HepG2 (cell line): ENCODE measurements at regions not wholly inside any gene's neighbourhood (a gene's known extent, or its start where the extent isn't known, plus 50 kb on each side); places are given as distances from the start of the nearest gene placed in this dataset.

ENCODE experiments used
- ATAC-seq: fragments of 200-7000 bp; cut with Tn5 transposase; 3 replicates; pipeline ENCODE4 v1.9.1; 2020; ENCODE audit warnings: mild to moderate bottlenecking, moderate library complexity
- BruUV-seq: library from RNA; stranded (reverse); fragments of 400-500 nt; replicated peaks from 2 replicates; lab custom pipeline; 2021; lab: Mats Ljungman, UMichigan
- CTCF ChIA-PET: fragments of 300-600 bp; formaldehyde crosslinking; extraction: SDS; loops from one replicate; lab custom pipeline; 2021; ENCODE audit warnings: low total read pairs, inconsistent platforms, low intra/inter-chr PET ratio; lab: Yijun Ruan, JAX
- POLR2A ChIA-PET: fragments of 350-600 bp; sonication (Branson Sonifier 250); formaldehyde crosslinking; loops from one replicate; lab custom pipeline; 2020; ENCODE audit warnings: antibody characterized with exemption, inconsistent platforms; lab: Yijun Ruan, JAX
- DNase-seq: peaks from one replicate; pipeline ENCODE4 v3.0.0-alpha.2; 2015; ENCODE audit warnings: low spot score
- FAIRE-seq: peaks from 3 replicates; lab custom pipeline; 2011; peaks lifted over from hg19 to GRCh38; lab: Jason Lieb, UNC
- H2AFZ ChIP-seq: one replicate; pipeline ENCODE4 v1.6.1; 2011; ENCODE audit warnings: low read length, inconsistent platforms
- H3K27ac ChIP-seq: fragments of 300-600 bp; 3 replicates; pipeline ENCODE4 v1.8.0; 2011; ENCODE audit warnings: mixed run types, mild to moderate bottlenecking, mixed read lengths, low read length, inconsistent platforms; ENCODE audit not compliant: insufficient read depth; ENCODE audit errors: extremely low read length
- H3K27me3 ChIP-seq, 2 experiments: fragments of 200-600 bp in 1 of 2; 2 replicates in 1 of 2; 3 replicates in 1 of 2; pipeline versions ENCODE4 v1.6.0 to v1.8.0; 2011; ENCODE audit warnings: low read length in 2 of 2, mild to moderate bottlenecking in 2 of 2, moderate library complexity in 2 of 2, inconsistent platforms in 1 of 2; ENCODE audit not compliant: insufficient read depth in 2 of 2, control insufficient read depth in 1 of 2
- H3K36me3 ChIP-seq, 2 experiments: fragments of 200-600 bp in 1 of 2; replicated peaks in 1 of 2; 2 replicates in 1 of 2; 3 replicates in 1 of 2; pipeline versions ENCODE4 v1.5.1 to v1.8.0; 2011; ENCODE audit warnings: low read length in 2 of 2, inconsistent platforms in 1 of 2; ENCODE audit not compliant: insufficient read depth in 2 of 2, control insufficient read depth in 1 of 2
- H3K4me1 ChIP-seq: 2 replicates; pipeline ENCODE4 v1.5.1; 2012; ENCODE audit warnings: low read length, inconsistent platforms; ENCODE audit not compliant: insufficient read depth
- H3K4me2 ChIP-seq: 2 replicates; pipeline ENCODE4 v1.6.0; 2011; ENCODE audit warnings: low read depth, low read length, inconsistent platforms
- H3K4me3 ChIP-seq, 3 experiments: fragments of 200-600 bp in 1 of 3; sonication (generic), shearing (Covaris generic) in 1 of 3; replicated peaks in 1 of 3; 2 replicates each; pipeline ENCODE4 v1.5.1; 2011 to 2016; ENCODE audit warnings: low read length in 3 of 3, inconsistent platforms in 2 of 3, low read depth in 2 of 3, mild to moderate bottlenecking in 2 of 3, control low read depth in 1 of 3, mixed read lengths in 1 of 3; ENCODE audit not compliant: insufficient read depth in 1 of 3
- H3K79me2 ChIP-seq: one replicate; pipeline ENCODE4 v1.6.1; 2011; ENCODE audit warnings: low read length, inconsistent platforms; ENCODE audit not compliant: insufficient read depth
- H3K9ac ChIP-seq: 2 replicates; pipeline ENCODE4 v1.6.0; 2011; ENCODE audit warnings: mild to moderate bottlenecking, low read depth, low read length, inconsistent platforms; ENCODE audit not compliant: insufficient read depth
- H3K9me3 ChIP-seq: 2 replicates; pipeline ENCODE4 v1.5.1; 2012; ENCODE audit warnings: mild to moderate bottlenecking, low read length
- H4K20me1 ChIP-seq: 2 replicates; pipeline ENCODE4 v1.6.0; 2011; ENCODE audit warnings: inconsistent platforms, mild to moderate bottlenecking, low read length, moderate library complexity; ENCODE audit not compliant: insufficient read depth
- FOXK2 ChIP-seq: fragments of 450-650 bp; IDR thresholded peaks from 2 replicates; pipeline ENCODE4 v1.6.1; 2016
- HNRNPLL ChIP-seq: fragments of 200-400 bp; formaldehyde crosslinking; IDR thresholded peaks from 2 replicates; pipeline ENCODE4 v1.6.1; 2017; ENCODE audit warnings: mild to moderate bottlenecking, low read depth, low read length; ENCODE audit not compliant: poor library complexity, severe bottlenecking
- IKZF5 ChIP-seq: IDR thresholded peaks from 2 replicates; pipeline ENCODE4 v1.6.1; 2018; ENCODE audit warnings: missing genetic modification reagents, mild to moderate bottlenecking, missing compliant biosample characterization
- KLF9 ChIP-seq: IDR thresholded peaks from 2 replicates; pipeline ENCODE4 v1.6.1; 2016; ENCODE audit warnings: low read depth
- NR2F6 ChIP-seq, 2 experiments: IDR thresholded peaks; 2 replicates each; pipeline ENCODE4 v1.6.1; 2016; ENCODE audit warnings: antibody characterized with exemption in 1 of 2, mild to moderate bottlenecking in 1 of 2
- PHF8 ChIP-seq: sonication (generic); formaldehyde crosslinking; IDR thresholded peaks from 2 replicates; pipeline ENCODE4 v1.5.0; 2020; ENCODE audit warnings: missing genetic modification reagents
- SIN3A ChIP-seq: IDR thresholded peaks from 2 replicates; pipeline ENCODE4 v1.6.1; 2011; ENCODE audit warnings: low read depth, mild to moderate bottlenecking, control low read depth, low read length, borderline replicate concordance
- SYNCRIP ChIP-seq: fragments of 200-400 bp; formaldehyde crosslinking; IDR thresholded peaks from 2 replicates; pipeline ENCODE4 v1.6.1; 2018; ENCODE audit warnings: mild to moderate bottlenecking, low read depth, low read length; ENCODE audit not compliant: insufficient read depth
- THAP11 ChIP-seq: IDR thresholded peaks from 2 replicates; pipeline ENCODE4 v1.6.1; 2016; ENCODE audit warnings: missing biosample characterization, missing genetic modification reagents
- ZNF142 ChIP-seq: sonication (generic); formaldehyde crosslinking; IDR thresholded peaks from 2 replicates; pipeline ENCODE4 v1.4.0; 2020; ENCODE audit warnings: missing genetic modification reagents
- ZNF263 ChIP-seq: sonication (generic); formaldehyde crosslinking; IDR thresholded peaks from 2 replicates; pipeline ENCODE4 v1.4.0; 2020; ENCODE audit warnings: missing genetic modification reagents
- WGBS: methylation state at CpG from one replicate; pipeline ENCODE4 v1.1.6; 2017; ENCODE audit warnings: low lambda C conversion rate; 5-methylcytosine and 5-hydroxymethylcytosine counted together
- in situ Hi-C: cut with HindIII; loops from 2 replicates; pipeline ENCODE4 v1.10.0; 2017; ENCODE audit warnings: low pct_unique_long_range_greater_than_20kb; ENCODE audit not compliant: extremely low pct_ligation_motif_present
- intact Hi-C: fragments of 100-400 bp; cut with micrococcal nuclease; formaldehyde crosslinking; loops from one replicate; pipeline ENCODE4 v1.10.0; 2022; ENCODE audit not compliant: unreplicated experiment

GRCh38 chr1:217063172-217063908 lies 340.1 kb upstream of the ESRRG start:
- Histone ChIP-seq H3K4me2 (no peak overlapping the region), H4K20me1 (no peaks in the 10 kb centered on the region), H3K27me3 (no peaks in the 10 kb centered on the region), H3K4me3 (no peak overlapping the region), H3K27ac (no peak overlapping the region), H2AFZ (no peak overlapping the region), H3K79me2 (no peaks in the 10 kb centered on the region), H3K9me3 (no peaks in the 10 kb centered on the region)
- POLR2A ChIA-PET, result no interaction called here
- WGBS, result 3% methylated on average over 6 of the region's 6 CpGs
- in situ Hi-C loops, result no loop called here
- no peak for DNase-seq
- intact Hi-C loops, result no loop called here
- no TSS peak for BruUV-seq
- CTCF ChIA-PET, result no interaction called here
- TF ChIP-seq IKZF5 (CRISPR knock-in tag) (no peak), PHF8 (CRISPR knock-in tag) (no peak), SIN3A (no peak), KLF9 (no peak), ZNF142 (no peak), SYNCRIP (no peak), FOXK2 (no peak), ZNF263 (no peak), HNRNPLL (no peak), NR2F6 (IDR thresholded peaks at IDR 0.05) (no peak), NR2F6 (CRISPR knock-in tag; IDR thresholded peaks at IDR 0.05) (no peak), THAP11 (CRISPR knock-in tag) (no peak)
- TF ChIP-seq, all 625 proteins: peak for 0
- FAIRE-seq (no peak), ATAC-seq (no peak)
- Histone ChIP-seq H3K36me3 (no peaks in the 10 kb centered on the region), H3K4me1 (no peaks in the 10 kb centered on the region), H3K9ac (no peak overlapping the region)
